CD4-positive, alpha-beta T cell treated with Interleukin-17A for 4 hours (primary cell): ENCODE measurements at regions not wholly inside any gene's neighbourhood (a gene's known extent, or its start where the extent isn't known, plus 50 kb on each side); places are given as distances from the start of the nearest gene placed in this dataset.

ENCODE experiments used
- DNase-seq: peaks from one replicate; pipeline ENCODE4 v3.0.0-alpha.2; 2020; ENCODE audit warnings: mixed read lengths

DNA sequence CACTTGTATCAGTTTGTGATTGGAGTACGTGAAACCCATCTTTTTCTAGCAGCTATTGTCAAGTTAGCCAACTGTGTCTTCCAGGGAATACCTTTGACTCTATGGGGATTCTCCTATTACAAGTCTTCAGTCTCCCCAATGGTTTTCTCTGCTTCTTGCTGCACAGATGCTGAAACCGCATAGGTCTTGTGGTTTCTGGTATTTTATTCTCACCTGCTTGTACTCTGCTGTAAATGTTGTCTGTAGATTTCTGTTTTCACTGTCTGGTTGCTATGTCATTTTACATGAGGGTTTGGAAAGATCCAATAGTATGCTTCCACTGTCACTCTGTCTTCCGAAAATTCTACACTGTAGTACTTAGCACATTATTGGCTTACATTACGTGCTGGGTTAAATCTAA lies 1196.9 kb upstream of the C9orf72 start:
- no peak for DNase-seq

DNA sequence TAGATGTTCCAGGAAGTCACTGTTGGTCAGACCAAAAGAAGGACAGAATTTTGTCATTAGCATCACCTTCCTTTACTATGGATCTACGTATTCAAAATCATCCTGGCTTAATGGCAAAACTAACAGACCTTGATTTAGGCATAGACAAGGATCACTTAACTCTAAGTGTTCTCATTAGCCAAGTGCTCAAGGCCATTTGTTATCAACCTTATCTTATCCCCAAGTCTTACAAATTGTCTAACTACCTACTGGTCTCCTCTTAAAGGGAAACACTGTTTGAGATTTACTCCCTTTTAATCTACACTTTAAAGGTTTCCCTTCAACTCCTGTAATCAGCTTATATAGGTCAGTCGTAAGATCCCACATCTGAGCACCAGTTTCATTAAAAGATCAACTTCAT lies 1197.5 kb upstream of the C9orf72 start:
- DNase-seq, result no peak

DNA sequence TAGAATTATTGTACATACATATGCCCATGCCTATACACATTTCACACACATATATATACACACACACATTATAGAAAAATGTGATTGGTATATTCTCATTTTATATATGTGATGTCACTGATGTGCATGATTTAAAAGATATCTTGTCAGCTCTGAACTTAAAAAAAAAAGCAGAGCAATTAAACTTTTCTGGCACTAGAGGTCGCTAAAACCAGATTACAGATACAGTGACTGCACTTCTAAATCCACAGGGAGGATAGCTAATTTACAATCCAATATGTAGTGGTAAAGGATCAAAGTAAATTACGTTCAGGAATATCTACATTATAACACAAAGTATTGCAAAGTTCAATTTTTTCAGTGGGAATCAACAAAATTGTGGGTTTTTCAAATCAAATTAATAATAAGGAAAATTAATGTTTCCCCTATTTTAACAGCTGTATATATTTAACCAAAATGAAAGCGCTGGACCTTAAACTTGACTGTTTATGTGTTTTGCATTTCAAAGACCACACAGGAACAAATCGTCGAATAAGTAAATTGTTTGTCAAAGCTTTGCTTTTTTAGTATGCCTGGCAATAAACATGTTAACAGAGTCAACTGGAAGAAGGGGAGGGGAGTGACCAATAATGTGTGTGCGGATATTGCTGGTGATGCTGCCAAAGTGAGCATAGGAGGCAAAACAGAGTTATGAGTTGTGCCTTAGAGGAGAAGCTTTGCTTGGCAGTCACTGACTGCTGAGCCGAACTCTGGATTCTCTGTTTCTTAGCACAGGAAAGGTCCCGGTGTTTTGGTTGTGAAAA lies 1201.4 kb upstream of the C9orf72 start:
- DNase-seq, result no peak

DNA sequence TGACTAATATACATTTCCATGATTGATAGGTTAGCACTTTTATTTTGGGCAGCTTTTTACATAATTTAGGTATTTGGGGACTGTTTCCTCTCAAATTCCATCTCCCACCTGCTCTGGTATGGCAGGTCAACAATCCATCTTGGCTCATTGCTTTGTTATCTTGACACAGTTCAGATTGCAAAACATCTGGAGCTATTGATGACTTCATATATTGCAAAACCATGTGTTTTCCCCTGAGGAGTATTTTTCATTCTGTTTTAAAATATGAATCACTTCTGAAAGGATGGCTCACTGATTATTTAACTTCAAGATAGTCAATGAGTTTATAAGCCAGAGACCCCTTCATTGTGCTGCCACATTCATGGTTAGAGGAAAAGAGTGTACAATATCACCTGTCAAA lies 1206.0 kb upstream of the C9orf72 start:
- no peak for DNase-seq

DNA sequence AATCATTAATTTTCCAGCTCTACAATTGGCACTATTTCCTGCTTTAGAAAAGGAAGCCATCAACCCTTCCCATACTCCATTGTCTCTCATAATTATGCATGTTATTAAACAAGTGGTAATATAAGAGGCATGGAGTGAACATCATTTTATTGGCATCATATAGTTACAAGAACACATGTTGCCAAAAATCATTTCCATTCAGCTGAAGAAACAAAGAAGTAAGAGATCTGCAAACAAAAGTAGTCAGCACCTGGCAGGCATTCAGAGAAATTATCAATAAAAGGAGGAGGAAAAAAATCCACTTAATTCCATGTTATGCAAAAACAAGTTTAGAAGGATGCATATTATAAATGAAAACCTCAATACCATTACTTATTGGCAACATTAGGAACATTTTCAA lies 1208.2 kb upstream of the C9orf72 start:
- DNase-seq, result no peak

DNA sequence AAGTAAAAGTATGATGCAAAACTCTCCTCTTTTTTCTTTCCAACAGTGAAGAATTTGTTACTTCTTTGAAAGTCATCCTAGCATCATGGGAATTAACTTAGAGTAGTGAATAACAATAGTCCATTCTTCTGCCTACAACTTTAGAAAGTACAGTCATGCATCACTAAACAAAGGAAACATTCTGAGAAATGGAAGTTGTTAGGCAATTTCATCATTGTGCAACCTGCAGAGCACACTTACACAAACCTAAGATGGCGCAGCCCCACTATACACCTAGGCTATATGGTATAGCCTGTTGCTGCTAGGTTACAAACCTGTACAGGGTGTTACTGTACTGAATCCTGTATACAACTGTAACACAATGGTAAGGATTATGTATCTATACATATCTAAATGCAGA lies 1209.3 kb upstream of the C9orf72 start:
- DNase-seq, result no peak

DNA sequence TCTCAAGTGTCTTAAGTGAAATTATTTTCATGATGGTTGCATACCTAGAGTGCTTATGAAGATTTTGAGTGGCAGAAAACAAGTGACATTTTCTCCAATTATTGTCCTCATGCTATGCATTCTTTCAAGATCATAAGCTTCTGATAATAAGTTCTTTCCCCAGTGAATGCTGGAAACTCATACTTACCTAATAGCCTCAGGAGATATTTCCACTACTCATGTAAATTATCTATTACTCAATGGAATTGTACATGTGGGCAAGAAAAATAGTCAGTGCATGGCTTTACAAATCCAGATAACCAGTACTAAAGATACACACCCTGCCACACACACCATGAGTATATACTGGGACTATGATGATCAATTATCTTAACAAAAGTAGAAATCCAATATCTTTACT lies 1219.4 kb upstream of the C9orf72 start:
- no peak for DNase-seq

DNA sequence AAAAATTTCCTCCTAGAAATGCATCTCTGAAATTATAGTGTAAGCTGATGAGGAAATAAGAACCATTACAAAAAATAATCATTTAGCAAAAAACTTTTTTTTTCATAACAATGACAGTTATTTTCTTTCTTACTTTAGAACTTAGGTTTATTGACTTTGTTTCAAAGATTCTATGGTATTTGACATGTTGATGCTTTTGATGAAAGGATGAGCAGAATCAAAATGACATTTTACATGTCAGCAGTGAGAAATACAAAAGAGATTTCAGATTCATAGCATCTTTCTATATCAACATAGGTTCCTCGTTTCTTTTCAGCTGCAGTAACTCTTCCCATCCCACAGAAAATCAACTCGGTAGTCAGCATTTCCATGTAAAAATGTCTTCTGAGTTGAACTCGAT lies 1226.6 kb upstream of the C9orf72 start:
- no peak for DNase-seq

DNA sequence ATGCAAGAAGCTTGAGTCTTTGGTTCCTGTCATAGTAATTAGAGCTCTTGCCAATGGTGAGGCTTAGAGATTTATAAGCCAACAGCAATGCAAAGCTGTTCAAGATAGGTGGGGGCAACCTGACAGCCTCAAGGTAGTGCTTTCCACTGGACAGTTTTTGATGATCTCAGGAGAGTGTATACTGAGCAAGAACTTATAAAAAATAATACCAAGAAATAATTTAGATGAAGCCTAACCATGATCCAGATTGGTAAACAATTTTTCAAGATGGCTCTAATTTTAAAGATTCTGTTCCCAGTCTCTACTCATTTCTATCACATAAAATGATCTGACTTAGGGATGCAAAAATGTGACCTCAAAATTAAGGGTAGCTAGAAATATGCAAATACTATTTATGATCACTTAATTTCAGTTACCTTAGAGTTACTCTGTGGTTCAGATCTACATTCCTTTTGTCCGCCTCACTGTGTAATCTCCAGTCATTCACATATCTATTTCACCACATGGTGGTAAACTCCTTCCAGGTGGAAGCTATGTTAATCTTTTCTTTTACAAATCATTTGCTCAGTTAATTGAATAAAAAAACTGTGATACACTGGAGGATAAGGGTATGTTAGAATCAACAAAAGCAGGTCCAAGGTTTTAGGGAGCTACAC lies 1228.0 kb upstream of the C9orf72 start:
- no peak for DNase-seq

DNA sequence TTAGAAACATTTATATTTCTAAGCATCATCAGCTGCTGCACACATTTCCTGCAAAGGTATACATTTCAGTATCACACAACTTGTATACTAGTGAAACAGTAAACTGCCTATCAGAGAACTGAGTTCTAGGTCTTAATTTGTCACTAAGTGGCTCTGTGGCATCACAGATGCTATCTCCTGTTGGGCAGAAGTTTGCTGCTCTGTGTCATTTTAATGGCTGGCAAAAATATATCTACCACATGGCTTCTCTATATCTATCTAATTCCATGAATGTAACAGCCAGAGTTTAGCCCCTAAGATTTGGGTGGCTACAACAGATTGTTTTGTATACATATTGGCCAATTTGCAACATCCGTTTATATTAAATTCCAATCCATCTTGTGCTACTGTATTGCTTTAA lies 1231.9 kb upstream of the C9orf72 start:
- DNase-seq, result no peak

DNA sequence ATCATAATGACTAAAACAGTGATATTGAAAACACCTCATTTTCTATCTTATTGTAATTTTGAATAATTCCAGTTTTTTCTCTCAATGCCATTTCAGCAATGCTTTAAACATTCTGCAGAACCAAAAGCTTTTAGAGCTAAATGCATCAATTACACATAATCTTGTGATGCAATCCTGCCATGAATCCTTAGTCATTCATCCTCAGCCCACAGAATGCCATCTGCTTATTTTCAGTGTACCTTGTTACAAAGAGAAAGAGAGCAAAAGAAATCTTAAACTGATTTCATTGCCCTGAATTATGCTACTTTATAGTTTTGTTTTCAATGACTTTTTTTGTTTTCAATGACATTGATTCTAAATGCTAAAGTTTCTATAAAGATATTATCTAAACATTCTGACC lies 1234.8 kb upstream of the C9orf72 start:
- DNase-seq, result no peak

DNA sequence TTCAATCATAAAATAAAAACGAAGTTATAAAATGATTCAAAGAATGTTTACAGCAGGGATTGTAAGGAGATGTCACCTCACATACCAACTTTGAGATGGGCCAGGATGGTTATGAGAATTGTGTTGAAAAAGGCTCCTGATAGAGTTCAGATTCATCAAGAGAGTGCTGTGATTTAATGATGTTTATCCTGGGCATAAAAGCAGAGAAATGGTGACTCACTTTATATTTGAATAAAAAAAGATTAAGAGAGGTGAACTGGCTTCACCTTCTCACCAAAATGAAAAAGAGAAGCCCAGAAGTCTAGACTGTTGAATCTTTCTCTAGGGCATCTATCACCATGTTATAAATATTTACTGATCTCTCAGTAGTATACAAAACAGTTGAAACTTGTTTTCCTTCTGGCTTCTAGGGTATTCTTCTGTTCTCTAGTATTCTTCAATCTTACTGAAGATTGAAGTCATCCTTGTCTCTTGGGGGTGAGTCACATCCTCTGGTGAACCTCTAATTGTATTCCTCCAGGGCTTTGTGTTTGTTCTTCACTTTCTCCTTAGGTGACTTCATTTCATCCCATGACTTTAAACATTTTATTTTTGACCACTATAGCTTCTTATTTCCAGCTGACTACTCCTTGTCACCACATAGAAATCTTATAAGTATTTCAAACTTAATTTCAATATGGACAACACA lies 1237.3 kb upstream of the C9orf72 start:
- no peak for DNase-seq

DNA sequence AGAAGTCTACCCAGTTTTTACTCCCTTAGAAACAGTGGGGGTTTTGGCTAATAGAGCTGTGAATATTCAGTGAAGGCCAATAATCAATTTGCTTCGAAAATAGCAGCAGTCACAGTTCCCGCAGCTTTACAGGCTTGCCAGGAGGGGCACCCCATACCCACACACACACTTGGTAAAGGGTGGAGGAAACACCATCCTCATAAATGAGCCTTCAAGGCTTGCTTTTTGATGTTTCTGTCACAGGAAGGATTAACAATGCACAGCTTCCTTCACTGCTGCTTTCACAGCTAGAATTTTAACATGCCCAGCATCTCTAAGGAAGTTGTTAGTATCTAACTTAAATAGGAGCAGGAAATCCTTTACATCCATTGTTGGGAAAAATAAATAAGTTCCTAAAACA lies 1247.5 kb upstream of the C9orf72 start:
- DNase-seq, result no peak

DNA sequence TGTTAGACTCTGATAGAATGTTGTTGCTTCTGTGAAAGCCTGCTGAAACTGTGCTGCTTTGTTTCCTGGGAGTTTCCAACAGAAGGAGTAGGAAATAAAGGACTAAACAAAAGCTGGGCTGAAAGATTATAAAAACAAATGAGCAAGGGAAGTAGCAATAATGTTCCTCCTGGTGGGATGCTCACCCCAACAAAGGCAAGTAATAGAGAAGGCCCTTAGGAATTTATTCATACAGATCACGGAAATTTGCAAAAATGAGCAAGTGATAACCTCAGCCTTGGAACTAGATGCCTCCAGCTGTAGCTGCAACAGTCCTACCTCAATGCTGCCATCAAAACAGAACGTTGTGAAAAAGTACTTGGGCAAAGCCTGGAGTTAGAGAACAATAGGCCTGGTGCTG lies 1248.0 kb upstream of the C9orf72 start:
- DNase-seq, result no peak

DNA sequence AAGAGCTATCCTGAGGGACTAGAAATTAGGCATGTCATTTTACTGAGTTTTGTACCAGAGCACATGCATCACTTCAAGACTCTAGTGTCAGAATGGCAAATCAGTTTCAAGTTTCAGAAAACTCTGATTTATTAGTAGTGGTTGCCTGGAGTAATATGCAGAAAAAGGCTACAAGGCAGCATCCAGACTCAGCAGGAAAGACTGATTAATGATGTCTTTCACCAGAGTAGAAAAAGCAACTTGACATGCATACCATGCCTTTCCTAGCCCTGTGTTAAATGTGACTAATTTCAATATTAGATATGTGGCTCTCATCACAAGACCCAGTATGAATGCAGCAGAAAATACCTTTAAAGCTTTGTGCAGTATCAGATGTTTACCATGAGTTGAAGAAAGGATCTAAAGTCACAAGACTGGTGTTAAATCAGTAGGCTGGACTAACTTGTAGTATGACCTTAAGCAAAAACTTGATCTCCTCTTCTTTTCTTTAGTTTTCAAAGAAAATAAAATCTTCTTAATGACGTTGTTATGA lies 1251.2 kb upstream of the C9orf72 start:
- DNase-seq, result no peak

DNA sequence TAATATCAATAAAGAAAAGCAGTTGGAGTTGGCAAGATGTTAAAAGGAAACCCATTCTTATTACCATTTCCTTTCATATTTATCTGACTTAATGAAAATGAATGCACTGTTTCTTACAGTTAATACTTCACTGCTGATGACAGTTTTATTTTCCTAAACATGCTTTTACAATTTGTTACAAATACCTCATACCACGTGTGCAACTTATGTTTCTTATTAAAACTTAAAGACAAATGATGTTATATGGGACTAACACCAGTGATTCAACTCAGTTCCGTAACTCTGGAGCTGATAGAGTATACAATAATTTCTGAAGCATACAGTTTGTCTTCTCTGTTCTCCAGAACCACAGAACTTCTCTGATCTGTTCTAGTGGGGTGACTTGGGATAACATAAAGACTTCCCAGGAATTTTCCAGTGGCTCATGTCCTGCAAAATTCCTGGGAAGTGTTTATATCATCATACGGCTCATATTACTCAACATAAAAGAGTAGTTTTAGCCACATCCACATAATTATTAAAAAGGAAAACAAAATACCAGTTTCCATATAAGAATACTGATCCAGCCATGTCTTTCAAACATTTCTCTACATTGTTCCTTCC lies 1259.0 kb upstream of the C9orf72 start:
- DNase-seq, result no peak

DNA sequence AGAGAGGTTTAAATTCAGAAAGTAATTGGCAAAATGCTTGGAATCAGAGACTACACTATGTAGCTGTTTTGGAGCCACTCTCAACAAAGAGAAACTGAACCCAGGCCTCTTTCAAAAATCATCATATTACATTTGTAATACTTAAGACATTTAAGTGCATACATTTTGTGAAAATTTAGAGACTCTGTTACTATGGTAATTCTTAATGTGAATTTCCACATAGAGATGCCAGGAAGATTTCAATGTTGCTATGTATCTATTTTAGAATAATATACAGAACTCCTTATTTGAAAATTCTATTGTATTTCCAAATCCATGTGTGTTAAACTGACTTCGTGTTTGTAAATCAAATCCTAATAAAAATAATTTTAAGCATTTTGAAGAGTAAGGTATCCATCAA lies 1260.9 kb upstream of the C9orf72 start:
- no peak for DNase-seq

DNA sequence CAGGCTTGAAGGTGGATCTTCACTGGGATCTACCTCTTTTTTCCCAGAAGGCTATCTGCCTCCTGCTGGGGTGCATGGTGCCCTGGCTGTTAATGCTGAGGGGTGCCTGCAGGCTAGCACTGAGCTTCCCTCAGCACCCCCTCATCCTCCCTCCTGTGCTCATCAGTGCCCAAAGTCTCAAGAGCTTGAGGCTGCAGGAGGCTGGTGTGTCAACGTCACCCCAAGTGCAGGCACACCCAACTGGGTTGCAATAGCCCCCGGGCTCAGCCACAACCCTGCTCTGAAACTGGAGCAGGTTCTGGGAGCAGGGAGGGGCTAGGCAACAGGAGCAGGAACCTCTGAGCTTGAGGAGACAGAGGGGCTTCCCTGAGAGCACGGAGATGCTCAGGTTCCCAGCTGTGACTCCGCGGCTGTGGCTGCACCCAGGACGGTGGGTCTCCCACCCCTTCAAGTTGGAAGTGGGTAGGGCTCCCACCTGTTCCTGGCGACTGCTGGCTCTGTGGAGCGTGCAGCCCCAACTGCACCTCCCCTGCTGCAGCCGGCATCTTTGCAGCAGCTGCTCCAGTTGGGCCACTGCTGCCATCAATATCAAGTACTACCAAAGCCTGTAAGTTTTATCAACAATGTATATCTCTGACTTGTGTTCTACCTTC lies 1266.6 kb upstream of the C9orf72 start:
- no peak for DNase-seq

DNA sequence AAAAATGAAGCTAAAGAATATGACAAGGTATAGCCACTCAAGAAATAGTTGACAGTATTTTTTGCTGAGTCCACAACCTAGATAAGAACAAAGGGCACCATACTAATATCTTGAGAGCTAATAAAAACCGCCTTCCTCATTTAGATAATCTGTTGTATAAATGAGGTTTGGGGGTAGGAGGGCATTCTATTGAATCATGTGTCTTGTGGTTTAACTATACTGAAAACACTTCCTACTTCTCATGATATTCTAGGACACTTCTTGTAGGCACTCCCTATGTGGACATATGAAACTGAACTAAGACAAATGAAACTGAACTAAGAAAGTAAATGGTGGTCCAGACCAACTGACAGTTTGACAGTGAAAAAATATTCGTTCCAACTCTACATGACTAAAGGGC lies 1268.5 kb upstream of the C9orf72 start:
- no peak for DNase-seq

DNA sequence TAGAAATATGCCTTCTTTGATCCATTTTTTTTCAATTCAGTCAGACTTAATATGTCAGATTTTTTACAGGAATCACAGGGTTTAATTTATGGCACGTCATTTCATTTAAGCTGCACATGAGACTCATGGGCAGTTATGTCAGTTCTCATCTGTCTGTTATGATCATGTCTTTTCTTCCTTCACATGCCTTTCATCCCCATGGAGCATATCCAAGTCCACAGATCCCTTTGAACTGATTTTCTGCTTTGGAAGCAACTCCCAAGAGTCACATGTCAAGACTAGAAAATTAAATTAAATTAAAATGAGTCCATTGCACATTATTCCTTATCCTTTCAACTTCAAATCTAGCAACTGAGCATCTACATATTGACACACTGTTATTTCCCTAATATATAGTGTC lies 1274.0 kb upstream of the C9orf72 start:
- DNase-seq, result no peak

DNA sequence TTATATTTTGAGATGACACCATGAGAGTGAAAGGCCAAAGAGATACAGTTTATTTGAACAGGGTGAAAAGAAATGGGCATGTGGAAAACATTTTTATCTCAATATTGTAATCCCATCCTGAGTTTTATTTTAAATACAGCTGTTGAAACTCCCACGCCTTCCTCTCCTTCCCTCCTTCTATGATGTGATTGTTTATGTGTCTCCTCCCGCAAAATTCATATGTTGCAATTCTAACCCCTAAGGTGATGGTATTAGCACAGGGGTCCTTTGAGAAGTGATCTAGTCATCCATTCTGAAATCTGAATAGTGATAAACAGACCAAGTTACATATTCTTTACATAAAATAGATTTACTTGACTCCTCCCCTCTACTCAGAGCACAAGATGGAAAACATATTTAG lies 1275.4 kb upstream of the C9orf72 start:
- DNase-seq, result no peak

DNA sequence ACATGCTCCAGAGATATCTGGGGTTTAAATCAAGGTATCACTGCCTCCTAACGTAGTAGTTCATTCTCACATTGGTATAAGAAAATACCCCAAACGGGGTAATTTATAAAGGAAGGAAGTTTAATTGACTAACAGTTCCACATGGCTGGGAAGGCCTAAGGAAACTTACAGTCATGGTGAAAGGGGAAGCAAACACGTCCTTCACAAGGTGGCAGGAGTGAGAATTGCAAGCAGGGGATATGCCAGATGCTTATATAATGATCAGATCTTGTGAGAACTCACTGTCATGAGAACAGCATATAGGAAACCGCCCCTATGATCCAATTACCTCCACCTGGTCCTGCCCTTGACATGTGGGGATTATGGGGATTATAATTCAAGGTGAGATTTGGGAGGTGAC lies 1280.2 kb upstream of the C9orf72 start:
- no peak for DNase-seq

DNA sequence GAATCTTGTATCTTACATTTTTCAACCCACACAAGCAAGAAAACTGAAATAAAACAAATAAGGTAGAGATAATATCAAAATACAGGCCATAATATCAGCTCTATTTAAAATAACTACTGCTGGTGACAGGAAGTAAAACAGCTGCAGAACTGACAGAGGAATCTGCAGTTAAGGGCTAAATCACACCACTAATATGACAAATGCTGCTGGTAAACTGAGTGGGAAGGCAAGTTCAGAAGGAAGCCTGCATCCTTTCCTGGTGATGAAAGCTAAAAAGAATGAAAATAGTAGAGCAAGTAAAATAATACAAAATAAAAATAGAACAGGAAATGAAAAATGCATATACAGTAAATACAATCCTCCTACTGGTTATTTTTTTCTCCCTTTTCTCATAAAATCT lies 1293.7 kb upstream of the C9orf72 start:
- DNase-seq, result no peak
